K562 (cell line): ENCODE measurements at regions not wholly inside any gene's neighbourhood (a gene's known extent, or its start where the extent isn't known, plus 50 kb on each side); places are given as distances from the start of the nearest gene placed in this dataset.

Experiments used
- ATAC-seq: fragments of 200-7000 bp; cut with Tn5 transposase; 3 replicates; pipeline ENCODE4 v1.9.1; 2020; ENCODE audit warnings: moderate library complexity
- BruUV-seq: library from RNA; stranded (reverse); fragments of 400-500 nt; replicated peaks from 2 replicates; lab custom pipeline; 2021; lab: Mats Ljungman, UMichigan
- CTCF ChIA-PET: fragments of 300-600 bp; formaldehyde crosslinking; extraction: SDS; loops from one replicate; lab custom pipeline; 2021; ENCODE audit warnings: low intra/inter-chr PET ratio; lab: Yijun Ruan, JAX
- POLR2A ChIA-PET: fragments of 300-600, 350-650 bp; sonication (Branson Sonifier 250); formaldehyde crosslinking; extraction: SDS; loops from one replicate; lab custom pipeline; 2021; ENCODE audit warnings: antibody characterized with exemption, inconsistent platforms; lab: Yijun Ruan, JAX
- DNase-seq, 4 experiments: peaks; one replicate each; pipeline versions ENCODE4 v3.0.0 to v3.0.0-alpha.2; 2011 to 2018; ENCODE audit warnings: low spot score in 3 of 4, mixed read lengths in 3 of 4; ENCODE audit errors: extremely low read depth in 1 of 4
- FAIRE-seq: peaks from 2 replicates; lab custom pipeline; 2011; peaks lifted over from hg19 to GRCh38; lab: Jason Lieb, UNC
- H2AFZ ChIP-seq: 2 replicates; pipeline ENCODE4 v1.6.0; 2011; ENCODE audit warnings: low read depth, low read length, control low read depth, inconsistent platforms
- H3K27ac ChIP-seq: fragments of 200-600 bp; 3 replicates; pipeline ENCODE4 v1.8.0; 2011; ENCODE audit warnings: low read depth, mild to moderate bottlenecking, control low read depth, inconsistent platforms, low read length, moderate library complexity, mixed read lengths; ENCODE audit errors: extremely low read depth
- H3K27me3 ChIP-seq, 2 experiments: fragments of 300-600 bp in 1 of 2; 2 replicates in 1 of 2; 3 replicates in 1 of 2; pipeline versions ENCODE4 v1.6.0 to v1.8.0; 2011; ENCODE audit warnings: inconsistent platforms in 2 of 2, low read length in 2 of 2, mild to moderate bottlenecking in 1 of 2, mixed read lengths in 1 of 2, moderate library complexity in 1 of 2; ENCODE audit not compliant: control insufficient read depth in 2 of 2, insufficient read depth in 2 of 2
- H3K36me3 ChIP-seq: fragments of 300-600 bp; 3 replicates; pipeline ENCODE4 v1.8.0; 2011; ENCODE audit warnings: mild to moderate bottlenecking, low read length, inconsistent platforms; ENCODE audit not compliant: control insufficient read depth, insufficient read depth
- H3K4me1 ChIP-seq, 2 experiments: fragments of 200-600 bp in 1 of 2; replicated peaks in 1 of 2; 2 replicates in 1 of 2; 3 replicates in 1 of 2; pipeline versions ENCODE4 v1.5.1 to v1.8.0; 2011; ENCODE audit warnings: inconsistent platforms in 2 of 2, low read length in 2 of 2, mild to moderate bottlenecking in 1 of 2, mixed read lengths in 1 of 2, moderate library complexity in 1 of 2; ENCODE audit not compliant: control insufficient read depth in 2 of 2, insufficient read depth in 2 of 2
- H3K4me2 ChIP-seq: 2 replicates; pipeline ENCODE4 v1.6.1; 2011; ENCODE audit warnings: low read length, control low read depth, inconsistent platforms, mixed read lengths; ENCODE audit not compliant: insufficient read depth
- H3K4me3 ChIP-seq: fragments of 200-600 bp; sonication (generic), shearing (Covaris generic); 2 replicates; pipeline ENCODE4 v1.5.1; 2016; ENCODE audit warnings: control low read depth, inconsistent platforms
- H3K79me2 ChIP-seq: fragments of 200-600 bp; 3 replicates; pipeline ENCODE4 v1.8.0; 2011; ENCODE audit warnings: low read length, inconsistent platforms; ENCODE audit not compliant: control insufficient read depth, insufficient read depth
- H3K9ac ChIP-seq, 2 experiments: 2 replicates each; pipeline versions ENCODE4 v1.6.0 to v1.6.1; 2011; ENCODE audit warnings: low read depth in 2 of 2, low read length in 2 of 2, control low read depth in 1 of 2, inconsistent platforms in 1 of 2, mild to moderate bottlenecking in 1 of 2, mixed read lengths in 1 of 2; ENCODE audit not compliant: insufficient read depth in 1 of 2
- H3K9me1 ChIP-seq: one replicate; pipeline ENCODE4 v1.6.0; 2011; ENCODE audit warnings: inconsistent platforms, mild to moderate bottlenecking, low read length, moderate library complexity; ENCODE audit not compliant: control insufficient read depth, insufficient read depth
- H3K9me3 ChIP-seq: replicated peaks from 2 replicates; pipeline ENCODE4 v1.5.1; 2011; ENCODE audit warnings: low read depth, low read length, inconsistent platforms; ENCODE audit not compliant: control insufficient read depth, insufficient read depth
- H4K20me1 ChIP-seq: replicated peaks from 2 replicates; pipeline ENCODE4 v1.6.1; 2011; ENCODE audit warnings: low read length, inconsistent platforms, mixed read lengths; ENCODE audit not compliant: control insufficient read depth, insufficient read depth
- CBX5 ChIP-seq: IDR thresholded peaks from 2 replicates; pipeline ENCODE4 v1.6.1; 2014; ENCODE audit warnings: low read depth, borderline replicate concordance
- CTCFL ChIP-seq: IDR thresholded peaks from 2 replicates; pipeline ENCODE4 v1.6.1; 2011; ENCODE audit warnings: borderline replicate concordance, low read depth, mild to moderate bottlenecking, moderate library complexity, low read length; ENCODE audit not compliant: insufficient read depth, poor library complexity, severe bottlenecking
- ETV6 ChIP-seq, 3 experiments: fragments of 150-350 bp in 1 of 3; sonication (generic) in 1 of 3; formaldehyde crosslinking in 1 of 3; IDR thresholded peaks; 2 replicates each; pipeline versions ENCODE4 v1.6.1 to v1.8.0; 2014 to 2022; ENCODE audit warnings: borderline replicate concordance in 2 of 3, low read depth in 2 of 3, antibody characterized with exemption in 1 of 3, low read length in 1 of 3, mild to moderate bottlenecking in 1 of 3, missing genetic modification reagents in 1 of 3
- HNRNPUL1 ChIP-seq: fragments of 200-400 bp; formaldehyde crosslinking; IDR thresholded peaks from 2 replicates; pipeline ENCODE4 v1.6.1; 2017; ENCODE audit warnings: low read length
- JUNB ChIP-seq: fragments of 450-650 bp; formaldehyde crosslinking; conservative IDR thresholded peaks from 2 replicates; pipeline ENCODE4 v1.4.0; 2020; ENCODE audit warnings: mild to moderate bottlenecking
- KLF6 ChIP-seq: fragments of 250-450 bp; sonication (Bioruptor Pico); IDR thresholded peaks from 2 replicates; pipeline ENCODE4 v1.4.0; 2020; ENCODE audit warnings: mild to moderate bottlenecking, moderate library complexity, borderline replicate concordance
- POLR2G ChIP-seq: fragments of 200-400 bp; formaldehyde crosslinking; IDR thresholded peaks from 2 replicates; pipeline ENCODE4 v1.6.1; 2017; ENCODE audit warnings: low read depth, mild to moderate bottlenecking, antibody characterized with exemption, low read length, moderate library complexity
- SMAD4 ChIP-seq: fragments of 250-450 bp; sonication (Bioruptor Pico); conservative IDR thresholded peaks from 2 replicates; pipeline ENCODE4 v1.8.0; 2021; ENCODE audit warnings: inconsistent platforms, mild to moderate bottlenecking, moderate library complexity
- USF2 ChIP-seq: sonication (generic); formaldehyde crosslinking; IDR thresholded peaks from 2 replicates; pipeline ENCODE4 v1.5.0; 2020; ENCODE audit warnings: missing genetic modification reagents
- VEZF1 ChIP-seq: fragments of 200-800 bp; sonication (Bioruptor generic); IDR thresholded peaks from 2 replicates; pipeline ENCODE4 v1.6.1; 2017; ENCODE audit warnings: missing genetic modification characterization, missing compliant biosample characterization
- ZNF512 ChIP-seq: IDR thresholded peaks from 2 replicates; pipeline ENCODE4 v1.6.1; 2016; ENCODE audit warnings: missing genetic modification characterization, missing compliant biosample characterization
- ZNF592 ChIP-seq: fragments of 450-650 bp; IDR thresholded peaks from 2 replicates; pipeline ENCODE4 v1.6.1; 2017; ENCODE audit warnings: antibody characterized with exemption, mild to moderate bottlenecking
- WGBS: fragments of 100-300 bp; shearing (Covaris generic); methylation state at CpG from one replicate; pipeline ENCODE4 v1.1.6; 2016; ENCODE audit warnings: low coverage, mixed read lengths; ENCODE audit not compliant: insufficient coverage; ENCODE audit errors: missing lambda C conversion rate; 5-methylcytosine and 5-hydroxymethylcytosine counted together
- in situ Hi-C: fragments of 300-500 bp; cut with MboI; formaldehyde crosslinking; loops from 4 replicates; pipeline ENCODE4 v1.15.0; 2018; ENCODE audit warnings: inconsistent platforms, mixed read lengths
- intact Hi-C: fragments of 100-400 bp; cut with micrococcal nuclease; formaldehyde crosslinking; loops from 2 replicates; pipeline ENCODE4 v1.14.2; 2022

- no peaks in the 10 kb centered on the region for H3K79me2 ChIP-seq
- CTCF ChIA-PET: no interaction called here
- no peak overlapping the region for H3K4me3 ChIP-seq
- H3K27me3 ChIP-seq: no peaks in the 10 kb centered on the region
- no peaks in the 10 kb centered on the region for H3K9me3 ChIP-seq
- H3K27ac ChIP-seq: no peak overlapping the region
- H3K9ac ChIP-seq: no peak overlapping the region
- no peaks in the 10 kb centered on the region for H3K9me1 ChIP-seq
- no peak for ATAC-seq
- no peak for FAIRE-seq
- H3K36me3 ChIP-seq: no peaks in the 10 kb centered on the region
- DNase-seq: no peak
- no TSS peak for BruUV-seq
- intact Hi-C loops (no loop called here), in situ Hi-C loops (no loop called here)
- H3K4me2 ChIP-seq: no peak overlapping the region
- H2AFZ ChIP-seq: no peak overlapping the region
- no peaks in the 10 kb centered on the region for H3K4me1 ChIP-seq
- POLR2A ChIA-PET: no interaction called here
- H4K20me1 ChIP-seq: no peaks in the 10 kb centered on the region
- WGBS: 0% methylated on average over 1 of the region's 1 CpG
- TF ChIP-seq ZNF592: no peak
- no peak for TF ChIP-seq HNRNPUL1
- no peak for TF ChIP-seq KLF6
- TF ChIP-seq ZNF512 (tag): no peak
- no peak for TF ChIP-seq POLR2G
- TF ChIP-seq VEZF1 (CRISPR knock-in tag): no peak
- no peak for TF ChIP-seq CBX5
- no peak for TF ChIP-seq SMAD4 (CRISPR knock-in tag)
- no peak for TF ChIP-seq CTCFL
- TF ChIP-seq USF2 (CRISPR knock-in tag): no peak
- TF ChIP-seq ETV6 (IDR thresholded peaks at IDR 0.05; ENCODE audit: borderline replicate concordance in 1 of 2, low read depth in 2 of 2, low read length in 1 of 2): no peak
- TF ChIP-seq ETV6 (CRISPR knock-in tag; IDR thresholded peaks at IDR 0.05; ENCODE audit: borderline replicate concordance): no peak
- TF ChIP-seq JUNB (CRISPR knock-in tag): no peak
Observed at GRCh38 chr12:88970740-88971139, 381.6 kb downstream of the DUSP6 start.
